WTC11 (cell line): ENCODE measurements at regions not wholly inside any gene's neighbourhood (a gene's known extent, or its start where the extent isn't known, plus 50 kb on each side); places are given as distances from the start of the nearest gene placed in this dataset.

Experiments used
- ATAC-seq: fragments of 200-7000 bp; cut with Tn5 transposase; 2 replicates; pipeline ENCODE4 v1.10.0; 2021; ENCODE audit warnings: mild to moderate bottlenecking, moderate library complexity
- CTCF ChIA-PET: fragments of 300-600 bp; sonication (Branson Sonifier 250); formaldehyde crosslinking; loops from one replicate; lab custom pipeline; 2021; ENCODE audit warnings: antibody characterized with exemption; lab: Charles Lee
- POLR2A ChIA-PET: fragments of 350-600 bp; sonication (Branson Sonifier 250); formaldehyde crosslinking; loops from one replicate; lab custom pipeline; 2021; ENCODE audit warnings: antibody characterized with exemption; lab: Charles Lee
- DNase-seq: peaks from one replicate; pipeline ENCODE4 v3.0.0; 2021; ENCODE audit warnings: low spot score
- H3K27ac Mint-ChIP-seq: 2 replicates; pipeline ENCODE4 v1.8.0; 2021; ENCODE audit warnings: mixed read lengths
- H3K27me3 Mint-ChIP-seq: 2 replicates; pipeline ENCODE4 v1.8.0; 2021; ENCODE audit warnings: low read depth, mild to moderate bottlenecking, moderate library complexity, mixed read lengths
- H3K36me3 Mint-ChIP-seq: 2 replicates; pipeline ENCODE4 v1.8.0; 2021; ENCODE audit warnings: mixed read lengths
- H3K4me1 Mint-ChIP-seq: 2 replicates; pipeline ENCODE4 v1.8.0; 2022; ENCODE audit warnings: mixed read lengths
- H3K4me3 Mint-ChIP-seq: 2 replicates; pipeline ENCODE4 v1.8.0; 2021; ENCODE audit warnings: mild to moderate bottlenecking, moderate library complexity, mixed read lengths
- H3K9me3 Mint-ChIP-seq: 2 replicates; pipeline ENCODE4 v1.8.0; 2021; ENCODE audit warnings: mixed read lengths
- ATF1 ChIP-seq: sonication (generic); formaldehyde crosslinking; IDR thresholded peaks from 2 replicates; pipeline ENCODE4 v1.8.1; 2023; ENCODE audit warnings: mild to moderate bottlenecking, moderate library complexity, missing genetic modification reagents
- FOXJ3 ChIP-seq: sonication (generic); formaldehyde crosslinking; IDR thresholded peaks from 2 replicates; pipeline ENCODE4 v1.9.0; 2021; ENCODE audit warnings: missing genetic modification reagents, mild to moderate bottlenecking, borderline replicate concordance
- PRRX2 ChIP-seq: fragments of 250-450 bp; sonication (Bioruptor Pico); IDR thresholded peaks from 2 replicates; pipeline ENCODE4 v1.8.0; 2021; ENCODE audit warnings: mild to moderate bottlenecking
- RORB ChIP-seq: fragments of 250-450 bp; sonication (Bioruptor Pico); IDR thresholded peaks from 2 replicates; pipeline ENCODE4 v1.9.0; 2021; ENCODE audit warnings: mild to moderate bottlenecking
- TEAD1 ChIP-seq: sonication (generic); formaldehyde crosslinking; IDR thresholded peaks from 2 replicates; pipeline ENCODE4 v1.8.0; 2022; ENCODE audit warnings: mild to moderate bottlenecking, missing genetic modification reagents
- TEAD4 ChIP-seq: sonication (generic); formaldehyde crosslinking; IDR thresholded peaks from 2 replicates; pipeline ENCODE4 v1.8.0; 2022; ENCODE audit warnings: mild to moderate bottlenecking, missing genetic modification reagents
- ZNF263 ChIP-seq: sonication (generic); formaldehyde crosslinking; IDR thresholded peaks from 2 replicates; pipeline ENCODE4 v1.8.1; 2022; ENCODE audit warnings: low read depth, mild to moderate bottlenecking, moderate library complexity, missing genetic modification reagents
- ZNF416 ChIP-seq: fragments of 250-450 bp; sonication (Bioruptor Pico); IDR thresholded peaks from 2 replicates; pipeline ENCODE4 v1.9.0; 2021; ENCODE audit warnings: mild to moderate bottlenecking, inconsistent platforms
- TF ChIP-seq, protein P1 (sequence below): sonication (generic); formaldehyde crosslinking; IDR thresholded peaks from 2 replicates; pipeline ENCODE4 v1.8.0; 2022; ENCODE audit warnings: mild to moderate bottlenecking, missing genetic modification reagents
- TF ChIP-seq, protein P2 (sequence below): sonication (generic); formaldehyde crosslinking; IDR thresholded peaks from 2 replicates; pipeline ENCODE4 v1.8.0; 2023; ENCODE audit warnings: missing genetic modification reagents, mild to moderate bottlenecking, borderline replicate concordance
- TF ChIP-seq, protein P3 (sequence below): sonication (generic); formaldehyde crosslinking; IDR thresholded peaks from 2 replicates; pipeline ENCODE4 v1.8.1; 2023; ENCODE audit warnings: mild to moderate bottlenecking, moderate library complexity, missing genetic modification reagents
- TF ChIP-seq, protein P4 (sequence below): sonication (generic); formaldehyde crosslinking; IDR thresholded peaks from 2 replicates; pipeline ENCODE4 v1.8.1; 2023; ENCODE audit warnings: mild to moderate bottlenecking, missing genetic modification reagents, moderate library complexity
- TF ChIP-seq, protein P5 (sequence below): fragments of 200-600 bp; IDR thresholded peaks from 2 replicates; pipeline ENCODE4 v1.8.0; 2022; ENCODE audit warnings: antibody characterized with exemption
- TF ChIP-seq, protein P6 (sequence below): sonication (generic); formaldehyde crosslinking; IDR thresholded peaks from 2 replicates; pipeline ENCODE4 v1.8.0; 2022; ENCODE audit warnings: missing genetic modification reagents
- TF ChIP-seq, protein P7 (sequence below): fragments of 250-450 bp; sonication (Bioruptor Pico); conservative IDR thresholded peaks from 2 replicates; pipeline ENCODE4 v1.9.0; 2021; ENCODE audit warnings: mild to moderate bottlenecking

DNA sequence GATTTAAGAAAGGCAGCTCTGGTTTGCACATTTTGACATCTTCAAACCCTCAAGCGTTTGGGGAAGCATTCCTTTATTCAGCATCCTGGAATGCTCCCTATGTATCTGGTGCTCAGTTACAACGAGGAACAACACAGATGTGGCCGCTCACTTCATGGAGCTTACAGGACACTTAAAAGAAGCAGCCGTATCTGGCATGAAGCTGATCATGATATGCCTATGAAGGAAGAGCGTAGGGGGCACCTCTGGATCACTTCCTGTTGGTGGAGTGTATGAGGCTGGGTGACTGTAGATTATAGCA lies 72.3 kb upstream of the TP53I11 start:
- no peaks in the 10 kb centered on the region for H3K36me3 Mint-ChIP-seq
- no peak for TF ChIP-seq ZNF263 (CRISPR knock-in tag)
- no peak for TF ChIP-seq RORB (CRISPR knock-in tag)
- TF ChIP-seq FOXJ3 (CRISPR knock-in tag) = no peak
- TF ChIP-seq TEAD1 = no peak
- TF ChIP-seq, protein P1, sequence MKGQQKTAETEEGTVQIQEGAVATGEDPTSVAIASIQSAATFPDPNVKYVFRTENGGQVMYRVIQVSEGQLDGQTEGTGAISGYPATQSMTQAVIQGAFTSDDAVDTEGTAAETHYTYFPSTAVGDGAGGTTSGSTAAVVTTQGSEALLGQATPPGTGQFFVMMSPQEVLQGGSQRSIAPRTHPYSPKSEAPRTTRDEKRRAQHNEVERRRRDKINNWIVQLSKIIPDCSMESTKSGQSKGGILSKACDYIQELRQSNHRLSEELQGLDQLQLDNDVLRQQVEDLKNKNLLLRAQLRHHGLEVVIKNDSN (CRISPR knock-in tag) = no peak
- TF ChIP-seq PRRX2 (CRISPR knock-in tag) = no peak
- TF ChIP-seq, protein P2, sequence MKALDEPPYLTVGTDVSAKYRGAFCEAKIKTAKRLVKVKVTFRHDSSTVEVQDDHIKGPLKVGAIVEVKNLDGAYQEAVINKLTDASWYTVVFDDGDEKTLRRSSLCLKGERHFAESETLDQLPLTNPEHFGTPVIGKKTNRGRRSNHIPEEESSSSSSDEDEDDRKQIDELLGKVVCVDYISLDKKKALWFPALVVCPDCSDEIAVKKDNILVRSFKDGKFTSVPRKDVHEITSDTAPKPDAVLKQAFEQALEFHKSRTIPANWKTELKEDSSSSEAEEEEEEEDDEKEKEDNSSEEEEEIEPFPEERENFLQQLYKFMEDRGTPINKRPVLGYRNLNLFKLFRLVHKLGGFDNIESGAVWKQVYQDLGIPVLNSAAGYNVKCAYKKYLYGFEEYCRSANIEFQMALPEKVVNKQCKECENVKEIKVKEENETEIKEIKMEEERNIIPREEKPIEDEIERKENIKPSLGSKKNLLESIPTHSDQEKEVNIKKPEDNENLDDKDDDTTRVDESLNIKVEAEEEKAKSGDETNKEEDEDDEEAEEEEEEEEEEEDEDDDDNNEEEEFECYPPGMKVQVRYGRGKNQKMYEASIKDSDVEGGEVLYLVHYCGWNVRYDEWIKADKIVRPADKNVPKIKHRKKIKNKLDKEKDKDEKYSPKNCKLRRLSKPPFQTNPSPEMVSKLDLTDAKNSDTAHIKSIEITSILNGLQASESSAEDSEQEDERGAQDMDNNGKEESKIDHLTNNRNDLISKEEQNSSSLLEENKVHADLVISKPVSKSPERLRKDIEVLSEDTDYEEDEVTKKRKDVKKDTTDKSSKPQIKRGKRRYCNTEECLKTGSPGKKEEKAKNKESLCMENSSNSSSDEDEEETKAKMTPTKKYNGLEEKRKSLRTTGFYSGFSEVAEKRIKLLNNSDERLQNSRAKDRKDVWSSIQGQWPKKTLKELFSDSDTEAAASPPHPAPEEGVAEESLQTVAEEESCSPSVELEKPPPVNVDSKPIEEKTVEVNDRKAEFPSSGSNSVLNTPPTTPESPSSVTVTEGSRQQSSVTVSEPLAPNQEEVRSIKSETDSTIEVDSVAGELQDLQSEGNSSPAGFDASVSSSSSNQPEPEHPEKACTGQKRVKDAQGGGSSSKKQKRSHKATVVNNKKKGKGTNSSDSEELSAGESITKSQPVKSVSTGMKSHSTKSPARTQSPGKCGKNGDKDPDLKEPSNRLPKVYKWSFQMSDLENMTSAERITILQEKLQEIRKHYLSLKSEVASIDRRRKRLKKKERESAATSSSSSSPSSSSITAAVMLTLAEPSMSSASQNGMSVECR (CRISPR knock-in tag) = no peak
- TF ChIP-seq, protein P3, sequence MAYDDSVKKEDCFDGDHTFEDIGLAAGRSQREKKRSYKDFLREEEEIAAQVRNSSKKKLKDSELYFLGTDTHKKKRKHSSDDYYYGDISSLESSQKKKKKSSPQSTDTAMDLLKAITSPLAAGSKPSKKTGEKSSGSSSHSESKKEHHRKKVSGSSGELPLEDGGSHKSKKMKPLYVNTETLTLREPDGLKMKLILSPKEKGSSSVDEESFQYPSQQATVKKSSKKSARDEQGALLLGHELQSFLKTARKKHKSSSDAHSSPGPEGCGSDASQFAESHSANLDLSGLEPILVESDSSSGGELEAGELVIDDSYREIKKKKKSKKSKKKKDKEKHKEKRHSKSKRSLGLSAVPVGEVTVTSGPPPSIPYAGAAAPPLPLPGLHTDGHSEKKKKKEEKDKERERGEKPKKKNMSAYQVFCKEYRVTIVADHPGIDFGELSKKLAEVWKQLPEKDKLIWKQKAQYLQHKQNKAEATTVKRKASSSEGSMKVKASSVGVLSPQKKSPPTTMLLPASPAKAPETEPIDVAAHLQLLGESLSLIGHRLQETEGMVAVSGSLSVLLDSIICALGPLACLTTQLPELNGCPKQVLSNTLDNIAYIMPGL (CRISPR knock-in tag) = no peak
- no peak for TF ChIP-seq ZNF416 (CRISPR knock-in tag)
- TF ChIP-seq, protein P4, sequence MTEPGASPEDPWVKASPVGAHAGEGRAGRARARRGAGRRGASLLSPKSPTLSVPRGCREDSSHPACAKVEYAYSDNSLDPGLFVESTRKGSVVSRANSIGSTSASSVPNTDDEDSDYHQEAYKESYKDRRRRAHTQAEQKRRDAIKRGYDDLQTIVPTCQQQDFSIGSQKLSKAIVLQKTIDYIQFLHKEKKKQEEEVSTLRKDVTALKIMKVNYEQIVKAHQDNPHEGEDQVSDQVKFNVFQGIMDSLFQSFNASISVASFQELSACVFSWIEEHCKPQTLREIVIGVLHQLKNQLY (CRISPR knock-in tag) = no peak
- TF ChIP-seq TEAD4 (CRISPR knock-in tag) = no peak
- TF ChIP-seq, protein P5, sequence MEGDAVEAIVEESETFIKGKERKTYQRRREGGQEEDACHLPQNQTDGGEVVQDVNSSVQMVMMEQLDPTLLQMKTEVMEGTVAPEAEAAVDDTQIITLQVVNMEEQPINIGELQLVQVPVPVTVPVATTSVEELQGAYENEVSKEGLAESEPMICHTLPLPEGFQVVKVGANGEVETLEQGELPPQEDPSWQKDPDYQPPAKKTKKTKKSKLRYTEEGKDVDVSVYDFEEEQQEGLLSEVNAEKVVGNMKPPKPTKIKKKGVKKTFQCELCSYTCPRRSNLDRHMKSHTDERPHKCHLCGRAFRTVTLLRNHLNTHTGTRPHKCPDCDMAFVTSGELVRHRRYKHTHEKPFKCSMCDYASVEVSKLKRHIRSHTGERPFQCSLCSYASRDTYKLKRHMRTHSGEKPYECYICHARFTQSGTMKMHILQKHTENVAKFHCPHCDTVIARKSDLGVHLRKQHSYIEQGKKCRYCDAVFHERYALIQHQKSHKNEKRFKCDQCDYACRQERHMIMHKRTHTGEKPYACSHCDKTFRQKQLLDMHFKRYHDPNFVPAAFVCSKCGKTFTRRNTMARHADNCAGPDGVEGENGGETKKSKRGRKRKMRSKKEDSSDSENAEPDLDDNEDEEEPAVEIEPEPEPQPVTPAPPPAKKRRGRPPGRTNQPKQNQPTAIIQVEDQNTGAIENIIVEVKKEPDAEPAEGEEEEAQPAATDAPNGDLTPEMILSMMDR = no peak
- TF ChIP-seq, protein P6, sequence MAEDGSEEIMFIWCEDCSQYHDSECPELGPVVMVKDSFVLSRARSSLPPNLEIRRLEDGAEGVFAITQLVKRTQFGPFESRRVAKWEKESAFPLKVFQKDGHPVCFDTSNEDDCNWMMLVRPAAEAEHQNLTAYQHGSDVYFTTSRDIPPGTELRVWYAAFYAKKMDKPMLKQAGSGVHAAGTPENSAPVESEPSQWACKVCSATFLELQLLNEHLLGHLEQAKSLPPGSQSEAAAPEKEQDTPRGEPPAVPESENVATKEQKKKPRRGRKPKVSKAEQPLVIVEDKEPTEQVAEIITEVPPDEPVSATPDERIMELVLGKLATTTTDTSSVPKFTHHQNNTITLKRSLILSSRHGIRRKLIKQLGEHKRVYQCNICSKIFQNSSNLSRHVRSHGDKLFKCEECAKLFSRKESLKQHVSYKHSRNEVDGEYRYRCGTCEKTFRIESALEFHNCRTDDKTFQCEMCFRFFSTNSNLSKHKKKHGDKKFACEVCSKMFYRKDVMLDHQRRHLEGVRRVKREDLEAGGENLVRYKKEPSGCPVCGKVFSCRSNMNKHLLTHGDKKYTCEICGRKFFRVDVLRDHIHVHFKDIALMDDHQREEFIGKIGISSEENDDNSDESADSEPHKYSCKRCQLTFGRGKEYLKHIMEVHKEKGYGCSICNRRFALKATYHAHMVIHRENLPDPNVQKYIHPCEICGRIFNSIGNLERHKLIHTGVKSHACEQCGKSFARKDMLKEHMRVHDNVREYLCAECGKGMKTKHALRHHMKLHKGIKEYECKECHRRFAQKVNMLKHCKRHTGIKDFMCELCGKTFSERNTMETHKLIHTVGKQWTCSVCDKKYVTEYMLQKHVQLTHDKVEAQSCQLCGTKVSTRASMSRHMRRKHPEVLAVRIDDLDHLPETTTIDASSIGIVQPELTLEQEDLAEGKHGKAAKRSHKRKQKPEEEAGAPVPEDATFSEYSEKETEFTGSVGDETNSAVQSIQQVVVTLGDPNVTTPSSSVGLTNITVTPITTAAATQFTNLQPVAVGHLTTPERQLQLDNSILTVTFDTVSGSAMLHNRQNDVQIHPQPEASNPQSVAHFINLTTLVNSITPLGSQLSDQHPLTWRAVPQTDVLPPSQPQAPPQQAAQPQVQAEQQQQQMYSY (CRISPR knock-in tag) = no peak
- TF ChIP-seq, protein P7, sequence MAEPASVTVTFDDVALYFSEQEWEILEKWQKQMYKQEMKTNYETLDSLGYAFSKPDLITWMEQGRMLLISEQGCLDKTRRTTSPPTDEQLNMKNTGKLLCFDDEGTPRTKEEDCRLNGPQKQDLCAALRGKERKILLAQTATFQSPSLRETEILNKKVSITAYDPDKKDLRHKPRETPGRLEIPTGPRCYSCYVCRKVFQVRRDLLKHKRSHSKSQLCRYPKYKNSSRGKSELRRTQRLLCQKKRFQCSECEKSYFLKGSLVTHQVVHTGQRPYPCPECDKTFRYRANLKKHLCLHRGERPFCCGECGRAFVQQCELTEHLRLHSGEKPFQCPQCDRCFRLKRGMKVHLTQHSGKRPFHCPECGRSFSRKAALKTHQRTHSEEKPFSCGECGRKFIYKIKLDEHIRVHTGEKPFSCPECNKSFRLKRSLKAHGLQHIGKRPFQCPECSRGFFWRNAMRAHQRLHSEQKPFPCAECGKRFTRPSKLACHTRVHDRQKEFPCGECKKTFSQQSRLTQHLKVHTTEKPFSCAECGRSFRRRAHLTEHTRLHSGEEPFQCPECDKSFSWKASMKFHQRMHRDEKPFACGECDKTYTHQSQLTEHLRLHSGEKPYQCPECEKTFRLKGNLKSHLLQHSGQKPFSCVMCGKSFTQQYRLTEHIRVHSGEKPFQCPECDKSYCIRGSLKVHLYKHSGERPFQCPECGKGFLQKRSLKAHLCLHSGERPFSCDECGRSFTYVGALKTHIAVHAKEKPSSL (CRISPR knock-in tag) = no peak
- no peak for TF ChIP-seq ATF1 (CRISPR knock-in tag)
- TF ChIP-seq, all 79 proteins: peak for 0
- ChIA-PET CTCF (interaction anchor here (0.8 to 4.7 kb wide), 10 partner anchors 10 to 406 kb away, joined by 3 to 43 read pairs (median 4); no protein-coding TSS in a partner anchor), POLR2A (no interaction called here)
- Mint-ChIP-seq H3K9me3 (no peaks in the 10 kb centered on the region), H3K4me1 (peaks cover 24% of the 10 kb centered on the region), H3K27ac (no peak overlapping the region), H3K4me3 (no peak overlapping the region), H3K27me3 (no peaks in the 10 kb centered on the region; the same call in 1 of the 2 replicates)
- DNase-seq (no peak), ATAC-seq (no peak)
